ENCODE measurements at regions not wholly inside any gene's neighbourhood (a gene's known extent, or its start where the extent isn't known, plus 50 kb on each side); places are given as distances from the start of the nearest gene placed in this dataset.

DNA sequence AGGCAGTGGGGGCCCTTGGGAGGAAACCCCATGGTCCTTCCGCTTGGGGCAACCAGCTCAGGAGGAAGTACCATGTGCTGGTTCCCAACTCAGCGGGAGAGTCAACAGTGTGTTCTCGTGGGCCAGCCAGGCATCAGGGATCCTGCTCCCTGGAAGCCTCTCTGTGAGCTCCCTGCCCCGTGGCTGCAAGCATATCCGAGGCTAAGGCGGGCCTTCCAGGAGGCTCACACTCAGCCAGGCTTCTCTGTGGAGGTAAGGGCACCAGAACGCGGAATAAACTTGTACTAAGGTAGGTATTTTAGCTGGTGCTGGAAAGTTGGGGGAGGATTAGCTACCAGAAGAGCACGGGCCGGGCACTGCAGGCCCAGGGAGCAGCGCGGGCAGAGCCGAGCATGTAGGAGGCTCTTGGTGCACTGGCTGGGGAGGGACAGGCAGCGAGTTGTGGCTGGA, 74.7 kb upstream of the POU3F1 start:
- TF ChIP-seq, protein P1, sequence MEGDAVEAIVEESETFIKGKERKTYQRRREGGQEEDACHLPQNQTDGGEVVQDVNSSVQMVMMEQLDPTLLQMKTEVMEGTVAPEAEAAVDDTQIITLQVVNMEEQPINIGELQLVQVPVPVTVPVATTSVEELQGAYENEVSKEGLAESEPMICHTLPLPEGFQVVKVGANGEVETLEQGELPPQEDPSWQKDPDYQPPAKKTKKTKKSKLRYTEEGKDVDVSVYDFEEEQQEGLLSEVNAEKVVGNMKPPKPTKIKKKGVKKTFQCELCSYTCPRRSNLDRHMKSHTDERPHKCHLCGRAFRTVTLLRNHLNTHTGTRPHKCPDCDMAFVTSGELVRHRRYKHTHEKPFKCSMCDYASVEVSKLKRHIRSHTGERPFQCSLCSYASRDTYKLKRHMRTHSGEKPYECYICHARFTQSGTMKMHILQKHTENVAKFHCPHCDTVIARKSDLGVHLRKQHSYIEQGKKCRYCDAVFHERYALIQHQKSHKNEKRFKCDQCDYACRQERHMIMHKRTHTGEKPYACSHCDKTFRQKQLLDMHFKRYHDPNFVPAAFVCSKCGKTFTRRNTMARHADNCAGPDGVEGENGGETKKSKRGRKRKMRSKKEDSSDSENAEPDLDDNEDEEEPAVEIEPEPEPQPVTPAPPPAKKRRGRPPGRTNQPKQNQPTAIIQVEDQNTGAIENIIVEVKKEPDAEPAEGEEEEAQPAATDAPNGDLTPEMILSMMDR (IDR thresholded peaks at IDR 0.05; ENCODE audit: low read depth, low read length, poor library complexity, severe bottlenecking) = no peak
- TF ChIP-seq EZH2phosphoT487 (IDR thresholded peaks at IDR 0.05; ENCODE audit: borderline replicate concordance, low read length) = no peak

Measured in DOHH2 (cell line).